Activated CD4-positive, alpha-beta memory T cell treated with anti-CD3 and anti-CD28 coated beads for 36 hours (primary cell): ENCODE measurements at regions not wholly inside any gene's neighbourhood (a gene's known extent, or its start where the extent isn't known, plus 50 kb on each side); places are given as distances from the start of the nearest gene placed in this dataset.

Source experiments
- CTCF ChIA-PET: fragments of 350-600 bp; sonication (Branson Sonifier 250); formaldehyde crosslinking; loops from one replicate; lab custom pipeline; 2021; ENCODE audit warnings: antibody characterized with exemption, inconsistent platforms; lab: Charles Lee
- POLR2A ChIA-PET: fragments of 350-600 bp; sonication (Branson Sonifier 250); formaldehyde crosslinking; loops from one replicate; lab custom pipeline; 2021; ENCODE audit warnings: antibody characterized with exemption; lab: Charles Lee
- DNase-seq: peaks from one replicate; pipeline ENCODE4 v3.0.0-alpha.2; 2020
- H3K27ac Mint-ChIP-seq: one replicate; pipeline ENCODE4 v1.8.0; 2021; ENCODE audit warnings: mixed read lengths
- H3K27me3 Mint-ChIP-seq: one replicate; pipeline ENCODE4 v1.8.0; 2021; ENCODE audit warnings: mixed read lengths
- H3K36me3 Mint-ChIP-seq: one replicate; pipeline ENCODE4 v1.8.0; 2021; ENCODE audit warnings: mixed read lengths
- H3K4me1 Mint-ChIP-seq: one replicate; pipeline ENCODE4 v1.8.0; 2021; ENCODE audit warnings: low read depth, mixed read lengths
- H3K4me3 Mint-ChIP-seq: one replicate; pipeline ENCODE4 v1.8.0; 2021; ENCODE audit warnings: mild to moderate bottlenecking, mixed read lengths
- H3K9me3 Mint-ChIP-seq: one replicate; pipeline ENCODE4 v1.8.0; 2021; ENCODE audit warnings: mixed read lengths
- intact Hi-C: fragments of 100-400 bp; cut with micrococcal nuclease; formaldehyde crosslinking; loops from one replicate; pipeline ENCODE4 v1.15.1; 2023

DNA sequence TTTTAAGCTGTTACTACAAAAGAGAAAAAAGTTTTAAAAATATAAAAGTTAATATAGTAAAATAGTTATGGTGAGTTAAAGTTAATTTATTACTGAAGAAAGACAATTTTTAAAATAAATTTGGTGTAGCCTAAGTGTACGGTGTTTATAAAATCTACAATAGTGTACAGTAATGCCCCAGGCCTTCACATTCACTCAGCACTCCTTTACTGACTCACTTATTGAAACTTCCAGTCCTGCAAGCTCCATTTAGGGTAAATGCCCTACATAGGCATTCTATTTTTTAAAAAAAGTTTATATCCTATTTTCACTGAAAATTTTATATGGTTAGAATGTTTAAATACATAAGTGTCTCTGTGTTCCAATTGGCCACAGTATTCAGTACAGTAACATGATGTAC, 769.5 kb upstream of the NOVA1 start:
- no peak overlapping the region for H3K4me3 Mint-ChIP-seq
- H3K27me3 Mint-ChIP-seq, result no peaks in the 10 kb centered on the region
- ChIA-PET CTCF (interaction anchor here (0.6 kb wide), 1 partner anchor 34 kb away, joined by 3 read pairs; no protein-coding TSS in a partner anchor), POLR2A (no interaction called here)
- DNase-seq, result no peak
- peaks cover 23% of the 10 kb centered on the region for H3K9me3 Mint-ChIP-seq
- no peak overlapping the region for H3K27ac Mint-ChIP-seq
- no peaks in the 10 kb centered on the region for H3K4me1 Mint-ChIP-seq
- no peaks in the 10 kb centered on the region for H3K36me3 Mint-ChIP-seq
- intact Hi-C loops, result no loop called here

DNA sequence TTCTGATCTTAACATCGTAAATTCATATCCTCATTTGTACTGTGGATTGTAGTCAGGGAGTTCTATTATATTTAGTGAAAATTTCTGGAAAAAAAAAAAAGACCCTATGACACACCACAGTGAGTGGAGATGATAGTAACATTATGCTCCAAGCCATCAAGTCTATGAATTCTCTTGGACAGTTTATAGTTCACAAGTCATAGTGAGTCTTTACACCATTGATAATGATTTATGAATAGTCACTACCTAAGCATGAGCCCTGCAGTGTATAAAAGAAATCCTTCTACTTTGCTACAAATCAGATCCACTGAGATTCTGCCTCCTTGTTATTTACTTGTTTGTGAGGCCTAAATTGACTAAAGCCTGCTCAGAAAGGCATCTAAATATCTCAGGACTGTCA, 772.2 kb upstream of the NOVA1 start:
- Mint-ChIP-seq H3K4me3 (no peak overlapping the region), H3K27me3 (no peaks in the 10 kb centered on the region), H3K4me1 (no peaks in the 10 kb centered on the region), H3K36me3 (no peaks in the 10 kb centered on the region), H3K27ac (no peak overlapping the region), H3K9me3 (peaks cover 23% of the 10 kb centered on the region)
- ChIA-PET CTCF (no interaction called here), POLR2A (no interaction called here)
- intact Hi-C loops, result no loop called here
- DNase-seq, result no peak

DNA sequence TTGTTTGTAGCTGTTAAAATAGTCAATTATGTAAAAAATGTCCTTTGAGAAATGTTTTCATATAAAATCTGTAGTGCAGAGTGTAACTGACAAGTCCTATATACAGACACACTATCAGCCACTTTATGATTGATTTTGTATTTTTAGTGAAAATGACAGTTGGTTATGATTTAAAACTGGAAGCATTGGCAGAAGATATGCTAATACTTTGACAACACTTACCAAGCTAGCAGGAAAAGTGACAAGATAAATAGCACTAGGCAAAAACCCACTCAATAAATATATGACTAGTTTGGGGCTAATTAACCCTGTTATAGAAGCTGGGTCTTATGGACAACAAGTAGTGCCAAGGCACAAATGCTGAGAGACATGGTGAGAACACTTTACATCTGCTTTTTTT, 772.9 kb upstream of the NOVA1 start:
- Mint-ChIP-seq H3K4me3 (no peak overlapping the region), H3K27me3 (no peaks in the 10 kb centered on the region), H3K9me3 (peaks cover 25% of the 10 kb centered on the region), H3K36me3 (no peaks in the 10 kb centered on the region), H3K4me1 (no peaks in the 10 kb centered on the region), H3K27ac (no peak overlapping the region)
- POLR2A ChIA-PET, result no interaction called here
- CTCF ChIA-PET, result no interaction called here
- no peak for DNase-seq
- intact Hi-C loops, result no loop called here

DNA sequence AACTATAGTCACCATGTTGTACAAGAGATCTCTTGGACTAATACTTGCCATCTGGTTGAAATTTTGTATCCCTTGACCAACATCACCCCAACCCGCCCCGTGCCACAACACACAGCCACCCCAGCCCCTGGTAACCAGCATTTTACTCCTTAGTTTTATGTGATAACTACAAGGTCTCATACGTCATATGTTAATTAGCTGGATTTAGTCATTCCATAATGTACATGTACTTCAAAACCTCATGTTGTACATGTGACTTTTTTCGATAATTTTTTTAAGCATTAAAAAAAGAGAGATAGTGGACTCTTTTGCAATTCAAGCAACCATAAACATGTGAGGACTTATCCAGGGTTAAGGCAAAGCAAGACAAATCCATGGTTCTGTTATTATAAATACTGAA, 773.4 kb upstream of the NOVA1 start:
- Mint-ChIP-seq H3K4me3 (no peak overlapping the region), H3K36me3 (no peaks in the 10 kb centered on the region), H3K27me3 (no peaks in the 10 kb centered on the region), H3K4me1 (no peaks in the 10 kb centered on the region), H3K27ac (no peak overlapping the region), H3K9me3 (peaks cover 24% of the 10 kb centered on the region)
- POLR2A ChIA-PET, result no interaction called here
- intact Hi-C loops, result no loop called here
- CTCF ChIA-PET, result no interaction called here
- no peak for DNase-seq

DNA sequence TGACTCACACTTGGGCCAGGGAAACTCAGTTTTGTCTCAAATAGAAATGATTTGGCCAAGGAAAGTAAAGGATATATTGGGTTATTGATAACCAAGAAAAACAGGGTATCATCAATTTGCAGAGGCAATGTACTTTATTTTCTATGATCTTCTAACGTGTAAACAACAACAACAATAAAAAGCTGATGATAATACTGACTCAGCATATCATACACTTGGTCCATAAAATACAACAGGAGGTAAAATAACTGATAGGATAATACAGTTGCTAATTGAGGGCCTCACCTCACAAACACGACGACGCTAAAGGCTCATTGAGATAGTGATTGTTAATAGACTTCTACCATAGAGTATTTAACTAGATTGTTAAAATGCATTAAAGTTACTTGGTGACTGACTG, 774.0 kb upstream of the NOVA1 start:
- ChIA-PET CTCF (no interaction called here), POLR2A (no interaction called here)
- Mint-ChIP-seq H3K4me1 (no peaks in the 10 kb centered on the region), H3K27me3 (no peaks in the 10 kb centered on the region), H3K9me3 (peaks cover 22% of the 10 kb centered on the region), H3K36me3 (no peaks in the 10 kb centered on the region), H3K4me3 (no peak overlapping the region), H3K27ac (no peak overlapping the region)
- DNase-seq, result no peak
- intact Hi-C loops, result no loop called here

DNA sequence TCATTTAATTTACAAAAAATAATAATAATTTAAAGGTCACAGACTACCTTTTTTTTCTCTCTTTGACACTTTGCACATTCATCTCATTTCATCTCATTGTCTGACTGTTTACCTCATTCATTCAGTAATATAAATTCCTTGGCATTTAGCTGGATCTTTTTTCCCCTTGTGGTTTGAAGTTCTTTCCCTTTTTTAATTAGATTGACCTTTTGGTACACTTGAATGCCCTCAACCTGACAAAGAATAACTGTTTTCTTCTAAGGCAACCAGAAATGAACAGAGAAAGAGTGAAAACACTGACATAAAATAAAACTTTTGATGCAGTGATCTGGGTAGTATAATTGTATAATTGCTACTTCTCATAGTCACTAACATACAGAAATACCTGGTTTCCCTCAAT, 774.9 kb upstream of the NOVA1 start:
- intact Hi-C loops, result no loop called here
- H3K9me3 Mint-ChIP-seq, result peaks cover 28% of the 10 kb centered on the region

DNA sequence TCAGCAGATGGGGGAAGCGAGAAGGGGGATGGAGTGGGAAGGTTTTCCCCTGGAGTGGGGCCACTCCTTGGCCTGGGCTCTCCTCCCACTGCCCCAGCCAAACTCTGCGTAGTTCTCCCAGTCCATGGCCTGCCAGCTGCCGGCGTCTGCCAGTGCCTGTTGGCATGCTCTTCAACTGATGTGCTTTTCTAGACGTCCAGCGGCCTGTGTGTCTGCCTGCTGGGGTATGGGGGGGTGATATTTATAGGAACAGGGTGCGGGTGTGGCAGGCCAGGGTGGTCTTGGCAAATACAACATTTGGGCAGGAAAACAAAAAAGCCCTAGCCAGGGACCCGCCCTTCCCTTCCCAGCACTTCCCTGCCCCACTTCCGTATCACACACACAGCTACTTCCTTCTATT, 786.3 kb upstream of the NOVA1 start:
- DNase-seq, result no peak
- no peak overlapping the region for H3K4me3 Mint-ChIP-seq
- CTCF ChIA-PET, result no interaction called here
- no peaks in the 10 kb centered on the region for H3K27me3 Mint-ChIP-seq
- no peaks in the 10 kb centered on the region for H3K4me1 Mint-ChIP-seq
- peaks cover 15% of the 10 kb centered on the region for H3K9me3 Mint-ChIP-seq
- H3K27ac Mint-ChIP-seq, result no peak overlapping the region
- H3K36me3 Mint-ChIP-seq, result no peaks in the 10 kb centered on the region
- intact Hi-C loops, result no loop called here
- POLR2A ChIA-PET, result no interaction called here

More for the DNA sequence above, 774.9 kb upstream of the NOVA1 start:
- H3K27ac Mint-ChIP-seq, result no peak overlapping the region
- no peaks in the 10 kb centered on the region for H3K36me3 Mint-ChIP-seq
- H3K4me3 Mint-ChIP-seq, result no peak overlapping the region
- CTCF ChIA-PET, result no interaction called here
- POLR2A ChIA-PET, result no interaction called here
- no peaks in the 10 kb centered on the region for H3K27me3 Mint-ChIP-seq
- DNase-seq, result no peak
- H3K4me1 Mint-ChIP-seq, result no peaks in the 10 kb centered on the region

DNA sequence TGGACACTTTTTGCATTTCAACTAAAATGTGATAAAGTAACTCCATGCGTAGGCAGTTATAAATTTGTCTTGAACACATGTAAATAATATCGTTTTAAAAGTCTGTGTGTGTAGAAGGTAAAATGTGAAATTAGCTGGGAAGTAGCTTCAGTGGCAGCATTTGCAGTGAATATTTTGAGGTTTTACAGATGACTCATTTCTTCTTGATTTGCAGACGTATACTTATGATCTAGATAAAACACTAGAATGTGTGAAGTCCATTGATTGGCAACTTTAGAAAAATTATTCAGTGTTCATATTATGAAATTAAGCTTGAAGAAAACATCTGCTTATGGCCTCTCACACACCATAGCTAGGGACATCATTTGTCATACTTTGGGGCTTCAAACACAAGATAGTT, 788.6 kb upstream of the NOVA1 start:
- no peak overlapping the region for H3K27ac Mint-ChIP-seq
- intact Hi-C loops, result no loop called here
- H3K4me3 Mint-ChIP-seq, result no peak overlapping the region
- no peak for DNase-seq
- ChIA-PET POLR2A (no interaction called here), CTCF (no interaction called here)
- H3K4me1 Mint-ChIP-seq, result no peaks in the 10 kb centered on the region
- H3K36me3 Mint-ChIP-seq, result no peaks in the 10 kb centered on the region
- peaks cover 25% of the 10 kb centered on the region for H3K9me3 Mint-ChIP-seq
- no peaks in the 10 kb centered on the region for H3K27me3 Mint-ChIP-seq

DNA sequence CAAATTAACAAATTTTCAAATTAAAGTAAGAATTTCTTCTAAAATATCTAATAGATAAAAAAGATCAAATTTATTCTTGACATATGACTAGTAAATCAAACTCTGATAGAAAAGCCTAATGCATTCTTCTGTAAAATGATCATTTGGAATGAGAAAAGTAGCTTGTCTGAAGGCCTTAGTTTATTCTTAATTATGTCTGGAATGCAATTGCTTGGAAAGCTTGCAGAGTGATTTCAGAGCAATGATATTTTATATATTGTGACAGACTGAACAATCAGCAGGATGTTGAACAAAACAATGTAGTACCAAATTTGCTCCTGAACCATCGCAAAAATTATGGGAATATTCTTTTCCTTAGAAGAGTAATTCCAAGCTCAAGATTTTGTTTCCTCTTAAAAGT, 789.6 kb upstream of the NOVA1 start:
- Mint-ChIP-seq H3K27me3 (no peaks in the 10 kb centered on the region), H3K36me3 (no peaks in the 10 kb centered on the region), H3K4me1 (no peaks in the 10 kb centered on the region), H3K27ac (no peak overlapping the region), H3K4me3 (no peak overlapping the region), H3K9me3 (peaks cover 25% of the 10 kb centered on the region)
- intact Hi-C loops, result no loop called here
- ChIA-PET POLR2A (no interaction called here), CTCF (no interaction called here)
- no peak for DNase-seq

DNA sequence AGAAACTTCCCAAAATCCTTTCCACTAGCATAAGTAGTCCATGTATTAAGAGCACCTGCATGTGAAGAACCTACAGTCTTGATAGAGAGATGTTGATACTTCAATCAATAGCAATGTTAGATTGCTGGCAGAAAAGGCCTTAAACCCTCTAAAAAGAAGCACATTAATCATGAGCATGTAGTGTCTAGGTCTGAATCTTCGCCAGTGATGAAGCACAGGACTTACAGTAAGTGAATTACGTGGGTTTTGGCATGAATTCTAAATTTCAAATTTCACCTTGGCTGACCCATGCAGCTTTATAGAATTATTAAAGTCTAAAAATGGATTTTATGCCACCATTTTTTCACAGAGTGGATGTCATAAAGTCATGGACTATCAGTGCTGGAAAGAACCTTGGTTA, 791.6 kb upstream of the NOVA1 start:
- Mint-ChIP-seq H3K4me3 (no peak overlapping the region), H3K9me3 (peaks cover 25% of the 10 kb centered on the region), H3K4me1 (no peaks in the 10 kb centered on the region), H3K36me3 (no peaks in the 10 kb centered on the region), H3K27ac (no peak overlapping the region), H3K27me3 (no peaks in the 10 kb centered on the region)
- CTCF ChIA-PET, result no interaction called here
- intact Hi-C loops, result no loop called here
- DNase-seq, result no peak
- POLR2A ChIA-PET, result no interaction called here

DNA sequence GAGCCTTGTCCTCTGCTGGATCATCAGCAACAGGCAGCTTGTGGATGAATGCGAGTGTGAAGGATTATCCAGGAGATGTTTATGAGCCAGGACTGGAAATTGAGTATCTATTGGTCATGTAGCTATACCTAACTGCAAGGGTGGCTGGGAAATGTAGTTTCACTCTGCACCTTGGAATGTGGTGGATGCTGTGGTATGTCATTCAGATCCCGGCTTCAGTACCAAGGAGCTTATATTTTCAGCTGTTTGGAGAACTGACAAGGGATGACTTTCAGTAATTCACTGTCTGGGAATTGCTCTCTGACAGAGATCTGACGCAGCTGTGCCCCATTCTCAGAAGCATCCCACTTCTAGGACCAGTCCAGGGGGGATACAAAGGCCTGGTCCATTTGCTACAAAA, 792.3 kb upstream of the NOVA1 start:
- Mint-ChIP-seq H3K36me3 (no peaks in the 10 kb centered on the region), H3K4me3 (no peak overlapping the region)
- intact Hi-C loops, result no loop called here

DNA sequence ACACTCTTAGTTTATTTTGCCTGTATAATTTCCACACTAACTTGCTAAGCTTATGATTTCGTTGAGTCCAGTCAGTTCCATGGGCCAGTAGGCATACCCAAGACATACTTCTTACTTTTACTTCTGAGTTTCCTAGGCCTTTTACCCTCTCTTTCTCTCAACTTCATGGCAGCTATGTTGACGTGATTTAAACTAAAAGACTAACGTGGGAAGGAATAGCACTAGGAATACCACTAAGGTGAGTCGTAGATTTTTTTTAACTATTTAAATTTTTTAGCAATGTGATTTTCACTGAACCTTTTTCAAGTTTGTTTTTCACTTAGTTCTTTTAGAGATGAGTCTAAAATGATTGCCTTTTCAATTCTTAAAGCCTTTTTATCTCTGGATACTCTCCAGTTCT, 793.5 kb upstream of the NOVA1 start:
- intact Hi-C loops, result no loop called here

More for the DNA sequence above, 792.3 kb upstream of the NOVA1 start:
- peaks cover 23% of the 10 kb centered on the region for H3K9me3 Mint-ChIP-seq
- H3K27ac Mint-ChIP-seq, result no peak overlapping the region
- H3K4me1 Mint-ChIP-seq, result no peaks in the 10 kb centered on the region
- CTCF ChIA-PET, result no interaction called here
- POLR2A ChIA-PET, result no interaction called here
- no peaks in the 10 kb centered on the region for H3K27me3 Mint-ChIP-seq
- DNase-seq, result no peak

DNA sequence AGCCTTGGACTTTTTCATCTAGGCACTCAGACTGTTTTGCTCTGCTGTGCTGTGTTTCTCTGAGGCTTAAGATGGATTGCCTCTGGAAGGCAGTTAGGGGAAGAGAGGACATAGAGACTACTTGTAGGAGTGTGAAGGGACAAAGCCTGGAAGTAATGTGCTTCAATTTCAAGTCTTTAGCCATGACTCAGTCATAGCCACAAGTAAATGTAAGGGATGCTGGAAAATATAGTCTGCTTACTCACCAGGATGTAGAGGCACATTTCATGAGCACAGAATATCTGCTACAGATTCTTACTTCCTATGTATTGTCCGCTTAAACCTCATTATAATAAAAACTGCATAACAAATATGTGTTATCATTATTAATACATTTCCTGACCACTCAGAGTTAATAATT, 794.3 kb upstream of the NOVA1 start:
- no peak for DNase-seq
- ChIA-PET CTCF (no interaction called here), POLR2A (no interaction called here)
- Mint-ChIP-seq H3K36me3 (no peaks in the 10 kb centered on the region), H3K27me3 (no peaks in the 10 kb centered on the region), H3K27ac (no peak overlapping the region), H3K4me1 (no peaks in the 10 kb centered on the region), H3K9me3 (peaks cover 27% of the 10 kb centered on the region), H3K4me3 (no peak overlapping the region)
- intact Hi-C loops, result no loop called here

More for the DNA sequence above, 793.5 kb upstream of the NOVA1 start:
- no peaks in the 10 kb centered on the region for H3K27me3 Mint-ChIP-seq
- H3K36me3 Mint-ChIP-seq, result no peaks in the 10 kb centered on the region
- ChIA-PET POLR2A (no interaction called here), CTCF (no interaction called here)
- H3K4me3 Mint-ChIP-seq, result no peak overlapping the region
- H3K4me1 Mint-ChIP-seq, result no peaks in the 10 kb centered on the region
- H3K27ac Mint-ChIP-seq, result no peak overlapping the region
- peaks cover 27% of the 10 kb centered on the region for H3K9me3 Mint-ChIP-seq
- DNase-seq, result no peak

DNA sequence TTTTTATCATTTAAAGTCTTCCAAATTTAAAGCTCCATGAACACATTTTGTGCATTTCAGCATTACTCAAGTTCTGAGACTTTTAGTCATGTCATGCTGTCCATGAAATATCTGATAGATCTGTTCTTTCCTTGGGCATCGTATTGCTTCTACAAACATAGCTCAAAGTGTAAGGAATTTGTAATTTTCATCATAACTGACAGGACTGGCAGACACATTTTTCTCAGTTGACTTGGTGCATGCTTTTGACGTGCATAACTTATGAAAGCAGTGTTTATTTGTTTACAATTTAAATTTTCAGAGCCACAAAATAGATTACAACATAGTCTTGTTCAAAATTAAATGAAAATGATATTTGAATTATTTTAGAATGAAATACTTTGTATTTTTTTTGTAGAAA, 812.1 kb upstream of the NOVA1 start:
- Mint-ChIP-seq H3K4me3 (no peak overlapping the region), H3K36me3 (no peaks in the 10 kb centered on the region), H3K4me1 (no peaks in the 10 kb centered on the region), H3K27me3 (no peaks in the 10 kb centered on the region), H3K27ac (no peak overlapping the region), H3K9me3 (peaks cover 19% of the 10 kb centered on the region)
- POLR2A ChIA-PET, result no interaction called here
- intact Hi-C loops, result no loop called here
- DNase-seq, result no peak
- CTCF ChIA-PET, result no interaction called here
